Thyroid gland (tissue), 4 donors: ENCODE measurements at regions not wholly inside any gene's neighbourhood (a gene's known extent, or its start where the extent isn't known, plus 50 kb on each side); places are given as distances from the start of the nearest gene placed in this dataset.

Source experiments
- POLR2A ChIP-seq, 2 donors: fragments of 450-650 bp; IDR thresholded peaks; one replicate each; pipeline ENCODE4 v1.6.1; 2017; ENCODE audit warnings: antibody characterized with exemption in 2 of 2, mild to moderate bottlenecking in 2 of 2, moderate library complexity in 1 of 2
- TF ChIP-seq, protein P1 (sequence below), 6 experiments: fragments of 200-600 bp in 3 of 6; fragments of 450-650 bp in 3 of 6; sonication (generic) in 3 of 6; IDR thresholded peaks; one replicate each; pipeline ENCODE4 v1.5.1; 2016 to 2019; ENCODE audit warnings: antibody characterized with exemption in 6 of 6, mild to moderate bottlenecking in 2 of 6, inconsistent platforms in 1 of 6, moderate library complexity in 1 of 6

DNA sequence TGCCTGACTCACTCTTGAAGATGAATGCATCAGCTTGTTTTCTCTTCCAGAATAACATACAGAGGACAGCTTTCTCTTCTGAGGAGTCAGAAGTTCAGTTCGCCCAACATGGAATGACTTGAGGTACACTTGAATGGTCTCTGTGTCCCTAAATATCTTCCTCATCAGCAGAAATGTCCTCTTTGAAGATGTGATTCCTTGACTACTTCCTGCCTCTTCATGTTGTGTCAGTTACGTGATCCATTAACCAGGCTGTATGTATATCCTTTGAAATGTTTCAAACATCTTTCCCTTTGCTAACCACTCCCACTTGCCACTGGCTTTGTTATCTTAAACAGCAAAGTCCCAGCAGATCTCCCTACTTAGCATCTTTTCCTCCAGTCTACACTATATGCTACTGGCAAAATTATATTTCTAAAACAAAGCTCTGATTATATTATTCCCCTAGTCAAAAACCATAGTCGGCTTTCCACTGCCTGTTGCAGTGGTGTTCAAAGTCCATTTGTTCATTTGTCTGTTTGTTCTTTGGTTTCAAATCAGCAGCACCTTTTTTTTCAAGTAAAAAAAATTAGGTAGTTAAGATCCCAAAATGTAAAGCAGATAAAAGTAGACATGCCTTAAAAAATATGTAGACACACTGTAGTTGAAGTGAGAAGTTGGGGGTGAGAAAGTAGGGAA, 82.1 kb upstream of the PAK3 start:
- TF ChIP-seq POLR2A (IDR thresholded peaks at IDR 0.05) = no peak
- TF ChIP-seq, protein P1, sequence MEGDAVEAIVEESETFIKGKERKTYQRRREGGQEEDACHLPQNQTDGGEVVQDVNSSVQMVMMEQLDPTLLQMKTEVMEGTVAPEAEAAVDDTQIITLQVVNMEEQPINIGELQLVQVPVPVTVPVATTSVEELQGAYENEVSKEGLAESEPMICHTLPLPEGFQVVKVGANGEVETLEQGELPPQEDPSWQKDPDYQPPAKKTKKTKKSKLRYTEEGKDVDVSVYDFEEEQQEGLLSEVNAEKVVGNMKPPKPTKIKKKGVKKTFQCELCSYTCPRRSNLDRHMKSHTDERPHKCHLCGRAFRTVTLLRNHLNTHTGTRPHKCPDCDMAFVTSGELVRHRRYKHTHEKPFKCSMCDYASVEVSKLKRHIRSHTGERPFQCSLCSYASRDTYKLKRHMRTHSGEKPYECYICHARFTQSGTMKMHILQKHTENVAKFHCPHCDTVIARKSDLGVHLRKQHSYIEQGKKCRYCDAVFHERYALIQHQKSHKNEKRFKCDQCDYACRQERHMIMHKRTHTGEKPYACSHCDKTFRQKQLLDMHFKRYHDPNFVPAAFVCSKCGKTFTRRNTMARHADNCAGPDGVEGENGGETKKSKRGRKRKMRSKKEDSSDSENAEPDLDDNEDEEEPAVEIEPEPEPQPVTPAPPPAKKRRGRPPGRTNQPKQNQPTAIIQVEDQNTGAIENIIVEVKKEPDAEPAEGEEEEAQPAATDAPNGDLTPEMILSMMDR (IDR thresholded peaks at IDR 0.05) = no peak
